ENCODE measurements at regions not wholly inside any gene's neighbourhood (a gene's known extent, or its start where the extent isn't known, plus 50 kb on each side); places are given as distances from the start of the nearest gene placed in this dataset.
"Not testable (repeated sequence)": the region's sequence is repeated elsewhere in the genome, so short reads cannot be mapped to it uniquely, and the experiment has no call there.

- DNase-seq (ENCODE audit: extremely low spot score, insufficient read length, low read depth) (no peak), FAIRE-seq (no peak)
These were observed 121.8 kb downstream of the PMAIP1 start for GRCh38 chr18:60021556-60021955.

- FAIRE-seq (no peak), DNase-seq (ENCODE audit: extremely low spot score, insufficient read length, low read depth) (no peak)
These were observed 120.5 kb downstream of the PMAIP1 start for GRCh38 chr18:60020107-60020925.

- DNase-seq (ENCODE audit: extremely low spot score, insufficient read length, low read depth) = no peak
- no peak for FAIRE-seq
These were observed 119.7 kb downstream of the PMAIP1 start for GRCh38 chr18:60019463-60019840.

- FAIRE-seq (no peak), DNase-seq (ENCODE audit: extremely low spot score, insufficient read length, low read depth) (no peak)
These were observed 119.0 kb downstream of the PMAIP1 start for GRCh38 chr18:60018618-60019462.

- DNase-seq (ENCODE audit: extremely low spot score, insufficient read length, low read depth); FAIRE-seq: not testable (repeated sequence)
These were observed 118.3 kb downstream of the PMAIP1 start for GRCh38 chr18:60018134-60018533.

- no peak for DNase-seq (ENCODE audit: extremely low spot score, insufficient read length, low read depth)
- FAIRE-seq = no peak
These were observed 117.6 kb downstream of the PMAIP1 start for GRCh38 chr18:60017371-60017770.

- DNase-seq (ENCODE audit: extremely low spot score, insufficient read length, low read depth); FAIRE-seq: not testable (repeated sequence)
These were observed 116.0 kb downstream of the PMAIP1 start for GRCh38 chr18:60015826-60016225.

GRCh38 chr18:60013148-60013547 is 113.4 kb downstream of the PMAIP1 start:
- FAIRE-seq; DNase-seq (ENCODE audit: extremely low spot score, insufficient read length, low read depth): not testable (repeated sequence)

- DNase-seq (ENCODE audit: extremely low spot score, insufficient read length, low read depth) = no peak
- no peak for FAIRE-seq
These were observed 111.2 kb downstream of the PMAIP1 start for GRCh38 chr18:60010984-60011383.

GRCh38 chr18:60010513-60010912 is 110.7 kb downstream of the PMAIP1 start:
- DNase-seq (ENCODE audit: extremely low spot score, insufficient read length, low read depth) (no peak), FAIRE-seq (no peak)

- DNase-seq (ENCODE audit: extremely low spot score, insufficient read length, low read depth) (no peak), FAIRE-seq (no peak)
These were observed 107.9 kb downstream of the PMAIP1 start for GRCh38 chr18:60007661-60008060.

GRCh38 chr18:60003610-60004185 is 103.9 kb downstream of the PMAIP1 start:
- FAIRE-seq = no peak
- no peak for DNase-seq (ENCODE audit: extremely low spot score, insufficient read length, low read depth)

GRCh38 chr18:59996370-59996966 is 96.7 kb downstream of the PMAIP1 start:
- peak; percentile 26 for FAIRE-seq
- DNase-seq (ENCODE audit: extremely low spot score, insufficient read length, low read depth) = no peak

GRCh38 chr18:59994357-59994756 is 94.6 kb downstream of the PMAIP1 start:
- FAIRE-seq (peak; percentile 18), DNase-seq (ENCODE audit: extremely low spot score, insufficient read length, low read depth) (no peak)

GRCh38 chr18:59993560-59993959 is 93.8 kb downstream of the PMAIP1 start:
- no peak for DNase-seq (ENCODE audit: extremely low spot score, insufficient read length, low read depth)

GRCh38 chr18:59990121-59990823 is 90.5 kb downstream of the PMAIP1 start:
- DNase-seq (ENCODE audit: extremely low spot score, insufficient read length, low read depth) = no peak
- FAIRE-seq = no peak

More at GRCh38 chr18:59993560-59993959, 93.8 kb downstream of the PMAIP1 start:
- no peak for FAIRE-seq

- peak; percentile 82 for FAIRE-seq
- DNase-seq (ENCODE audit: extremely low spot score, insufficient read length, low read depth) = peak; percentile 5
These were observed 88.4 kb downstream of the PMAIP1 start for GRCh38 chr18:59988098-59988706.

- DNase-seq (ENCODE audit: extremely low spot score, insufficient read length, low read depth) (no peak), FAIRE-seq (no peak)
These were observed 87.3 kb downstream of the PMAIP1 start for GRCh38 chr18:59987102-59987501.

- DNase-seq (ENCODE audit: extremely low spot score, insufficient read length, low read depth) = no peak
- FAIRE-seq = no peak
These were observed 86.3 kb downstream of the PMAIP1 start for GRCh38 chr18:59986139-59986538.
